Stomach (tissue), 8 donors: ENCODE measurements at regions not wholly inside any gene's neighbourhood (a gene's known extent, or its start where the extent isn't known, plus 50 kb on each side); places are given as distances from the start of the nearest gene placed in this dataset.

Experiments
- DNase-seq, 2 donors: peaks; one replicate each; pipeline versions ENCODE4 v3.0.0 to v3.0.0-alpha.2; 2013 to 2019
- H3K27ac ChIP-seq, 5 donors: fragments of 200-600 bp in 4 of 5; sonication (generic) in 4 of 5; one replicate each; pipeline ENCODE4 v1.5.1; 2013 to 2019; ENCODE audit warnings: mild to moderate bottlenecking in 1 of 5, moderate library complexity in 1 of 5
- H3K27me3 ChIP-seq, 3 donors: fragments of 200-600 bp; sonication (generic); one replicate each; pipeline ENCODE4 v1.5.1; 2017 to 2019; ENCODE audit warnings: mixed run types in 1 of 3
- H3K36me3 ChIP-seq, 4 donors: fragments of 200-600 bp; sonication (generic); 1 replicate in 3 of 4; 2 replicates in 1 of 4; pipeline ENCODE4 v1.5.1; 2016 to 2019
- H3K4me1 ChIP-seq, 4 donors: fragments of 200-600 bp; sonication (generic); one replicate each; pipeline ENCODE4 v1.5.1; 2016 to 2019
- H3K4me3 ChIP-seq, 4 donors: fragments of 200-600 bp; sonication (generic) in 3 of 4; one replicate each; pipeline ENCODE4 v1.5.1; 2016 to 2019; ENCODE audit warnings: mild to moderate bottlenecking in 1 of 4
- H3K9me3 ChIP-seq, 4 donors: fragments of 200-600 bp; sonication (generic); one replicate each; pipeline ENCODE4 v1.5.1; 2016 to 2019
- CTCF ChIP-seq, 7 experiments: fragments of 450-650 bp in 4 of 7; fragments of 200-600 bp in 3 of 7; sonication (generic) in 3 of 7; IDR thresholded peaks; one replicate each; pipeline ENCODE4 v1.5.1; 2016 to 2019; ENCODE audit warnings: antibody characterized with exemption in 7 of 7, control low read depth in 2 of 7, mild to moderate bottlenecking in 1 of 7
- EP300 ChIP-seq: sonication (generic); formaldehyde crosslinking; IDR thresholded peaks from one replicate; pipeline ENCODE4 v1.6.1; 2017; ENCODE audit warnings: antibody characterized with exemption
- POLR2A ChIP-seq, 4 donors: fragments of 450-650 bp; IDR thresholded peaks; one replicate each; pipeline ENCODE4 v1.6.1; 2016; ENCODE audit warnings: antibody characterized with exemption in 4 of 4, control low read depth in 2 of 4, mild to moderate bottlenecking in 1 of 4, moderate library complexity in 1 of 4
- POLR2AphosphoS5 ChIP-seq, 3 donors: sonication (generic); formaldehyde crosslinking; IDR thresholded peaks; one replicate each; pipeline ENCODE4 v1.6.1; 2016; ENCODE audit warnings: antibody characterized with exemption in 3 of 3
- WGBS, 5 donors: extraction: QIAGEN DNeasy Blood & Tissue Kit in 3 of 5; methylation state at CpG; one replicate each; pipeline versions ENCODE4 v1.1.5 to v1.1.7; 2013 to 2018; 5-methylcytosine and 5-hydroxymethylcytosine counted together
- intact Hi-C: fragments of 100-400 bp; cut with DNase I; formaldehyde crosslinking; loops from one replicate; pipeline ENCODE4 v1.15.1; 2023; ENCODE audit warnings: low total_unique reads
- donor health status: healthy with polysubstance abuse.
- donor health status: Bipolar disorder and iron deficiency.
- donor health status: healthy.

- no peak for DNase-seq
- TF ChIP-seq CTCF (IDR thresholded peaks at IDR 0.05), result no peak
- TF ChIP-seq POLR2A (IDR thresholded peaks at IDR 0.05), result no peak
- no peak for TF ChIP-seq POLR2AphosphoS5 (IDR thresholded peaks at IDR 0.05)
- TF ChIP-seq EP300, result no peak
- no peaks in the 10 kb centered on the region for H3K4me1 ChIP-seq
- H3K27ac ChIP-seq, result no peak overlapping the region
- no peaks in the 10 kb centered on the region for H3K27me3 ChIP-seq
- H3K9me3 ChIP-seq, result no peaks in the 10 kb centered on the region
- H3K4me3 ChIP-seq, result no peak overlapping the region
- 54 to 71% (median 68%) methylated on average over 2 of the region's 2 CpGs for WGBS, 5 donors
- intact Hi-C loops, result no loop called here
- H3K36me3 ChIP-seq, result no peaks in the 10 kb centered on the region
These were observed 273.5 kb downstream of the TMEM38B start for GRCh38 chr9:105967797-105968196.

GRCh38 chr9:105968811-105969466 is 274.6 kb downstream of the TMEM38B start:
- no peaks in the 10 kb centered on the region for H3K4me1 ChIP-seq
- no peak overlapping the region for H3K4me3 ChIP-seq
- no peaks in the 10 kb centered on the region for H3K9me3 ChIP-seq
- TF ChIP-seq POLR2AphosphoS5 (IDR thresholded peaks at IDR 0.05) (no peak), EP300 (no peak)
- no peak overlapping the region for H3K27ac ChIP-seq
- no peak for DNase-seq
- no peaks in the 10 kb centered on the region for H3K36me3 ChIP-seq
- WGBS, 5 donors, result 89 to 95% (median 90%) methylated on average over 4 of the region's 4 CpGs
- no peaks in the 10 kb centered on the region for H3K27me3 ChIP-seq
- intact Hi-C loops, result no loop called here

GRCh38 chr9:105969636-105970035 is 275.3 kb downstream of the TMEM38B start:
- intact Hi-C loops, result no loop called here

GRCh38 chr9:105971986-105972385 is 277.6 kb downstream of the TMEM38B start:
- Histone ChIP-seq H3K27ac (no peak overlapping the region), H3K27me3 (no peaks in the 10 kb centered on the region), H3K9me3 (no peaks in the 10 kb centered on the region), H3K36me3 (no peaks in the 10 kb centered on the region), H3K4me3 (no peak overlapping the region), H3K4me1 (no peaks in the 10 kb centered on the region)
- intact Hi-C loops, result no loop called here
- 48 to 56% (median 53%) methylated on average over 2 of the region's 2 CpGs for WGBS, 5 donors
- TF ChIP-seq POLR2A (IDR thresholded peaks at IDR 0.05) (no peak), POLR2AphosphoS5 (IDR thresholded peaks at IDR 0.05) (no peak), EP300 (no peak), CTCF (IDR thresholded peaks at IDR 0.05) (no peak)
- no peak for DNase-seq

More at GRCh38 chr9:105969636-105970035, 275.3 kb downstream of the TMEM38B start:
- no peak for DNase-seq
- TF ChIP-seq POLR2A (IDR thresholded peaks at IDR 0.05) (no peak), EP300 (no peak), CTCF (IDR thresholded peaks at IDR 0.05) (no peak), POLR2AphosphoS5 (IDR thresholded peaks at IDR 0.05) (no peak)
- Histone ChIP-seq H3K36me3 (no peaks in the 10 kb centered on the region), H3K27ac (no peak overlapping the region), H3K4me3 (no peak overlapping the region), H3K9me3 (no peaks in the 10 kb centered on the region), H3K4me1 (no peaks in the 10 kb centered on the region), H3K27me3 (no peaks in the 10 kb centered on the region)
- 69 to 84% (median 71%) methylated on average over 1 of the region's 1 CpG for WGBS, 5 donors

GRCh38 chr9:105972466-105973204 is 278.3 kb downstream of the TMEM38B start:
- no peak for TF ChIP-seq EP300
- TF ChIP-seq POLR2AphosphoS5 (IDR thresholded peaks at IDR 0.05), result no peak
- no peak for TF ChIP-seq CTCF (IDR thresholded peaks at IDR 0.05)
- TF ChIP-seq POLR2A (IDR thresholded peaks at IDR 0.05), result no peak
- no peak for DNase-seq
- Histone ChIP-seq H3K27ac (no peak overlapping the region), H3K27me3 (no peaks in the 10 kb centered on the region), H3K4me1 (no peaks in the 10 kb centered on the region), H3K9me3 (no peaks in the 10 kb centered on the region), H3K4me3 (no peak overlapping the region), H3K36me3 (no peaks in the 10 kb centered on the region)
- 61 to 72% (median 69%) methylated on average over 6 of the region's 6 CpGs for WGBS, 5 donors
- intact Hi-C loops, result no loop called here
